H54 (cell line): ENCODE measurements at regions not wholly inside any gene's neighbourhood (a gene's known extent, or its start where the extent isn't known, plus 50 kb on each side); places are given as distances from the start of the nearest gene placed in this dataset.

Source experiments
- DNase-seq: peaks from one replicate; pipeline ENCODE4 v3.0.0; 2011; ENCODE audit warnings: low spot score, mixed read lengths; ENCODE audit not compliant: insufficient read length
- FAIRE-seq: peaks from 3 replicates; lab custom pipeline; 2011; peaks lifted over from hg19 to GRCh38; lab: Jason Lieb, UNC
- POLR2A ChIP-seq: IDR thresholded peaks from 2 replicates; pipeline ENCODE4 v1.6.1; 2011; ENCODE audit warnings: low read depth, mild to moderate bottlenecking, low read length

DNA sequence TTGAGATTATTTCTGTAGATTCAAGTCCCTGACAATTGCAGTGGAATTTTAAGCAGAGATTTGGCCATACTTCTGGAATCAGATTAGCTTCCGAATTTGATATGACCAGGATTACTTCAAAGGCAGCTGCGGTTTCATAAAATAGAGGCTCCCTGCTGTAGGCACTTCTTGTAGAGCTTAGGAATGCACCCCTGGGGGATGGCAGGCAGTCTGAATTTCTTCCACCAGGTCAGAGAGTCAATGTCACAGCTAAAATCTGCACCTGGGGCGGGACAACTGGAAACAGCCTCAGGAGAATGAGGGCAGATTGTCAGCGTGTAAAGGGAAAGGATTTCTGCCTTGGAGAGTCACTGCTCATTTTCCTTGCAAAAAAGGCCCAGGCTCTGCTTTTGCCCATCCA, 182.6 kb downstream of the ARRDC4 start:
- TF ChIP-seq POLR2A = no peak
- DNase-seq (no peak), FAIRE-seq (no peak)

GRCh38 chr15:98144388-98144787, 183.9 kb downstream of the ARRDC4 start:
- DNase-seq (no peak), FAIRE-seq (no peak)
- no peak for TF ChIP-seq POLR2A

DNA sequence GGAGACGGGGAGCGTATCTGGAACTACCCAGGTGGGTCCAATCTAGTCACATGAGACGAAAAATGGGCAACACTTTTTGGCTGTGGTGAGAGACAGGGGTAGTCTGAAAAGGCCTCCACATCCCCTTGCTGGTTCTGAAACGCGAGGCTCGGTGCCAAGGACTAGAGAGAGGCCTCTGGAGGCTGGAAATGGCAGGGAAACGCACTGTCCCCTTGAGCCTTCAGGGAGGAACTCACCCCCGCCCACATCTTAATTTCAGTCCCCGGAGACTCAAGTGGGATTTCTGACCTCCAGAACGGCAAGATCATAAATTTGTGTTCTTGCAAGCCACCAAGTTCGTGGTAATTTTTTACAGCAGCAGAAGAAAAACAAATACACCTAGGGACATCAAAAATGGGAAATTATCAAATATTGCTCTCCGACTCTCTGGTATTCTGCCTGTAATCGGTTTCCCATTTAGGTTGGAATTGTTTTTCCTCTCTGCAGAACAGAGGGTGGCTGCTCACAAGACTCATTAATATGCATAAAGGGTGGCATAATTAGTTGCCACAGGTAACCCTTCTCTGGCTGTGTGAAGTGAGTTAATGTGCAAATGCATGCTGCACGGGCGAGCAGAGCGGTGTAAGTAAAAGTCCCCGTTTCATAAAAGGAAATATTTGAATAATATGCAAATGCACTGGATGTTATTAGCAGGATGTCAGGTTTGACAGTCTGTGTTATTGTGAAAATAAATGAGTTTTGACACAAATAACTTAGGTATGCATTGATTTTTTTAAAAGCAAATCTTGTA, 185.7 kb downstream of the ARRDC4 start:
- no peak for FAIRE-seq
- no peak for TF ChIP-seq POLR2A

DNA sequence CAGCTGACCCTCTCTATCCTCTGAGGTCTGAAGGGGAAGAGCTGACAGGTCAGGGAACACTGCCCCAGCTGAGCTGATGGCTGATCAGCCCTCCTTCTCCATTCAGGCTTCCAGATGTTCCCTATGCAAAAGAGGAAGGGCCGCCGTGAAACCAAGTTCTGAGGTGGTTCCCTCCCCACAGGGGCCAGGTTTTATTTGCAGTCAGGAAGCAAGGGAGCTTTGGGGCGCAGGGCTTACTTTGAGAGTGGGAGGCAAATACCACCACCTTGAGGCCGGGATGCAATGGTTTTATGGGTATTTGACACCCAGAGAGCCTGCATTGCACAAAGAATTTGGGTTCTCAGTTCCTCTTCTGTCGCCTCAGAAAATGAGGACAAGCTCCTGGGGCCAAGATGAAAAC, 186.9 kb downstream of the ARRDC4 start:
- FAIRE-seq = no peak
- no peak for DNase-seq
- no peak for TF ChIP-seq POLR2A

More for the DNA sequence above, 185.7 kb downstream of the ARRDC4 start:
- no peak for DNase-seq

GRCh38 chr15:98150084-98150483, 189.6 kb downstream of the ARRDC4 start:
- TF ChIP-seq POLR2A = no peak
- no peak for FAIRE-seq
- no peak for DNase-seq

DNA sequence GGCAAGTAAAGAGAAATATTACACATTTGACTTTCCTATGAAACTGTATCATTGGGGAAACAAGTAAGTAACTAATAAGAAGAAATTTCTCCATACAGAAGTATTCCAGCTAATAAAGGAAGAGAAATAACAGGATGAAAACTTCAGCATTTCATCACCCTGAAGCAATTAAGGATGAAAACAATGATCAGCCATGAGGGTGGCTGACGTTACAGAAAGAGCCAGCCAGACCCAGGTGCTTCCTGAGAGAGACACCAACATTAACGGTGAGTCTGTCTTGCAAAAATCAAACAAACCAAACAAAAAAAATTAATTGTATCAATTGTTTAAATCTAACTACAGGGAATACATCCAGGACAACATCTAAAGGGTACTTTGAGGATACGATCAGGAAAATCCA, 190.0 kb downstream of the ARRDC4 start:
- FAIRE-seq = no peak
- TF ChIP-seq POLR2A = no peak
- DNase-seq = no peak

DNA sequence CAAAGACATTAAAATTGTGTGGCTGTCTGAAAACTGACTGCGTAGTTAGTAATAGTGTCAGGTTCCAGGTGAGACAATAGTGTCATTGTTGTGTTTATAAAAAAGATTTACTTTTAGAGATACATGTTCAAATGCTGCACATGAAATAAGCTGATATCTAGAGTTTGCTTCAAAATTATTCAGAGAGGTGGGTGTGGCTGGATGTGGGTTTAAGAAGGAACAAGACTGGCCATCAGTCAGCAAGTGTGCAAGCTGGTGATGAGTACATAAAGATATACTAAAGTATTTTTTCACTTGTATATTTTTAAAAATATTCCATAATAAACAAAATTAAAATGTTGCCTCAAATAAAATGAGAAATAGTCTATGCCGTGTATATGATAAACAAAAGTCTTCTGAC, 190.6 kb downstream of the ARRDC4 start:
- no peak for TF ChIP-seq POLR2A
- FAIRE-seq (no peak), DNase-seq (no peak)

GRCh38 chr15:98152156-98152555, 191.7 kb downstream of the ARRDC4 start:
- DNase-seq (no peak), FAIRE-seq (no peak)
- TF ChIP-seq POLR2A = no peak

DNA sequence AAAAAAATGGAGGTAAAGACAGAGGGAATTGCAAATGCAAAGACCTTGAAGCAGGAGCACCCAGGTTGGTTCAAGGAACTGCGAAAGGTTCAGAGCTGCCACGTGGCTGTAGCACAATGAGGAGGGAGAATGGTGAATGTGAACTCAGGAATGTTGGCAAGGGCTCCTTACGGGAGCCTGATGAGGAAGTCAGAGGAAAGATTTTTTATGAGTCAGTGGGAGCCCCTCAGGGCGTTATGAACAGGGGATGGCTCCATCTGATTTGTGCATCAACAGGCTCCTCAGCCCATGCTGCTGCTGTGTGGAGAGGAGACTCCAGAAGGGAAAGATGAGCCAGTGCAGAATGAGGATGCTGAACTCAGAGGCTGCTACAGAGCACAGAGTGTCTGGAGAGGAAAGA, 194.4 kb downstream of the ARRDC4 start:
- FAIRE-seq (no peak), DNase-seq (no peak)
- TF ChIP-seq POLR2A = no peak

DNA sequence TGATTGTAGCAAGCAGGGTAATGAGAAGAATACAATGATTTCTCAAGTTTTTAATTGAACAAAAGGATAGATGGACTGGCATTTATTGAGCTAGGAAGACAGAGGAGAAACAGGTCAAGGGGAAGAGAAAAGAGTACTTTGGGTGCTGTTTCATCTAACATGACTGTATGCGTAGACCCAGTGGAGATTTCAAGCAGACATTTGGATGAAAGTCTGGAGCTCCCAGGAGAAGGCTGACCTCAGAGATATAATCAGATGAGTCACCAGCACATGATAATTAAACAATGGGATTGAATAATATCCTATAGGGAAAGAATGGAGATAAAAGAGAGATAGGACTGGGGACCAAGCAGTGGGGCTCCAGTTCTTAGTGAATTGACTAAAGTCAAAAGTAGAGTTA, 194.9 kb downstream of the ARRDC4 start:
- DNase-seq = no peak
- no peak for FAIRE-seq
- no peak for TF ChIP-seq POLR2A

- no peak for DNase-seq
- TF ChIP-seq POLR2A = no peak
- no peak for FAIRE-seq
Observed at GRCh38 chr15:98160236-98160635, 199.7 kb downstream of the ARRDC4 start.

GRCh38 chr15:98163319-98164045, 203.0 kb downstream of the ARRDC4 start:
- FAIRE-seq = no peak
- DNase-seq = no peak
- no peak for TF ChIP-seq POLR2A

DNA sequence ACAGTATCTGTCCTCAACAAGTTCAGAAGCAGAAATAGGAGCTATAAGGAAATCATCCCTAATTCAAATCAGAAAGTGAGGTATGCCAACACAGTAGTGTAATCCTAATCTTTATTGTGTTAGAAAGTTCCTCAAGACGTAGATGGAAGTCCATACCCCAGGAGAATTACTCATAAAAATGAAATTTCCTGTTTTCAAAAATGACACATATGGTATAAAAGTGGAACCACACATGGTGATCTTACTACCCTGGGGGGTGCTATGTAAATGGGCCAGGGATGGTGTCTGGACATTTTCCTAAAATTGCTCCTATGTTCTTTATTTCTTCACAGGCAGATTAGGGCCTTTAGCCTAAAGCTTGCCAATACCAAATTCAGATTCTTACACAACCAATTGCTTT, 204.1 kb downstream of the ARRDC4 start:
- FAIRE-seq = no peak
- DNase-seq = no peak
- no peak for TF ChIP-seq POLR2A

DNA sequence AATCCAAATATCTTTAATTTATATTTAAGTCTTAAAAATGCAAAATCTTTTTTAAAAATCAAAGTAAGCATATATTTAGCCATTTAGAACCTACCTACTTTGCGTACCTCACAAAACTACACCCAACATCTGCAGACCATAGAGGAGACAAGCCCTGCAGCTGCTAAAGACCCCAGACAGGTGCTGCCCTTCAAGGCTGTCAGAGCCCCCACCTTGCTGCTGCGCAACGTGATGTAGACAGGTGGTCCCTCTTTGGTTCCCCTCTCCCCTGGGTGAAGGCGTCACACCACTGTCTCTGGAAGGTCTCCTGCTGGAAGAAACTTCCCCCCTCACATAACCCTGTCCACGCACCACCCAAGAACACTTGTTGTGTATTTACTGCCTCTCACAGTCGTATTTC, 204.5 kb downstream of the ARRDC4 start:
- TF ChIP-seq POLR2A = no peak
- FAIRE-seq (no peak), DNase-seq (no peak)

- TF ChIP-seq POLR2A = no peak
Observed at GRCh38 chr15:98167722-98168268, 207.3 kb downstream of the ARRDC4 start.

More at GRCh38 chr15:98167722-98168268, 207.3 kb downstream of the ARRDC4 start:
- DNase-seq (no peak), FAIRE-seq (no peak)
